HG02943 (cell line): ENCODE measurements at regions not wholly inside any gene's neighbourhood (a gene's known extent, or its start where the extent isn't known, plus 50 kb on each side); places are given as distances from the start of the nearest gene placed in this dataset.
"Not testable (repeated sequence)": the region's sequence is repeated elsewhere in the genome, so short reads cannot be mapped to it uniquely, and the experiment has no call there.

ENCODE experiments used
- ATAC-seq: cut with Tn5 transposase; IDR thresholded peaks from one replicate; pipeline ENCODE4 v1.9.1; 2021; ENCODE audit warnings: mild to moderate bottlenecking, low read depth, moderate library complexity; ENCODE audit not compliant: unreplicated experiment

GRCh38 chr1:170436928-170437327, 95.0 kb upstream of the GORAB start:
- no peak for ATAC-seq

- no peak for ATAC-seq
Observed at GRCh38 chr1:170445096-170445495, 86.9 kb upstream of the GORAB start.

- ATAC-seq: no peak
Observed at GRCh38 chr1:170448661-170449158, 83.3 kb upstream of the GORAB start.

- ATAC-seq: not testable (repeated sequence)
Observed at GRCh38 chr1:170457325-170458050, 74.5 kb upstream of the GORAB start.

- no peak for ATAC-seq
Observed at GRCh38 chr1:170460001-170460400, 72.0 kb upstream of the GORAB start.

- ATAC-seq: no peak
Observed at GRCh38 chr1:170460414-170461155, 71.4 kb upstream of the GORAB start.

- no peak for ATAC-seq
Observed at GRCh38 chr1:170461291-170461747, 70.6 kb upstream of the GORAB start.

- no peak for ATAC-seq
Observed at GRCh38 chr1:170461762-170462384, 70.1 kb upstream of the GORAB start.

GRCh38 chr1:170470121-170470520, 61.8 kb upstream of the GORAB start:
- no peak for ATAC-seq

GRCh38 chr1:170471398-170472053, 60.4 kb upstream of the GORAB start:
- ATAC-seq: no peak

- no peak for ATAC-seq
Observed at GRCh38 chr1:170481000-170481399, 51.0 kb upstream of the GORAB start.
